GM18858 (cell line): ENCODE measurements at regions not wholly inside any gene's neighbourhood (a gene's known extent, or its start where the extent isn't known, plus 50 kb on each side); places are given as distances from the start of the nearest gene placed in this dataset.

Experiments
- ATAC-seq: cut with Tn5 transposase; IDR thresholded peaks from one replicate; pipeline ENCODE4 v1.9.1; 2021; ENCODE audit not compliant: unreplicated experiment

GRCh38 chr7:84336766-84337165, 142.2 kb upstream of the SEMA3A start:
- ATAC-seq: peak; percentile 18

- ATAC-seq: peak; percentile 99
Measured at GRCh38 chr7:84336303-84336702, 141.7 kb upstream of the SEMA3A start.

- ATAC-seq: no peak
Measured at GRCh38 chr7:84331616-84332015, 137.0 kb upstream of the SEMA3A start.

GRCh38 chr7:84328571-84328970, 134.0 kb upstream of the SEMA3A start:
- no peak for ATAC-seq

- no peak for ATAC-seq
Measured at GRCh38 chr7:84324136-84324630, 129.6 kb upstream of the SEMA3A start.

GRCh38 chr7:84317536-84317935, 122.9 kb upstream of the SEMA3A start:
- no peak for ATAC-seq

GRCh38 chr7:84314263-84314662, 119.7 kb upstream of the SEMA3A start:
- no peak for ATAC-seq

- no peak for ATAC-seq
Measured at GRCh38 chr7:84304407-84304806, 109.8 kb upstream of the SEMA3A start.

- ATAC-seq: no peak
Measured at GRCh38 chr7:84302949-84303348, 108.4 kb upstream of the SEMA3A start.

GRCh38 chr7:84297616-84298015, 103.0 kb upstream of the SEMA3A start:
- ATAC-seq: no peak

GRCh38 chr7:84294847-84295455, 100.4 kb upstream of the SEMA3A start:
- ATAC-seq: no peak

GRCh38 chr7:84294391-84294790, 99.8 kb upstream of the SEMA3A start:
- no peak for ATAC-seq

GRCh38 chr7:84291756-84292155, 97.2 kb upstream of the SEMA3A start:
- ATAC-seq: no peak

GRCh38 chr7:84283798-84284197, 89.2 kb upstream of the SEMA3A start:
- ATAC-seq: no peak

GRCh38 chr7:84281518-84281917, 86.9 kb upstream of the SEMA3A start:
- ATAC-seq: no peak

GRCh38 chr7:84277628-84278224, 83.1 kb upstream of the SEMA3A start:
- no peak for ATAC-seq

- no peak for ATAC-seq
Measured at GRCh38 chr7:84274029-84274638, 79.5 kb upstream of the SEMA3A start.

GRCh38 chr7:84271543-84271942, 77.0 kb upstream of the SEMA3A start:
- no peak for ATAC-seq

- ATAC-seq: no peak
Measured at GRCh38 chr7:84264396-84264795, 69.8 kb upstream of the SEMA3A start.

GRCh38 chr7:84263106-84263505, 68.5 kb upstream of the SEMA3A start:
- ATAC-seq: no peak

GRCh38 chr7:84261509-84261908, 66.9 kb upstream of the SEMA3A start:
- ATAC-seq: no peak

GRCh38 chr7:84258628-84259027, 64.0 kb upstream of the SEMA3A start:
- ATAC-seq: no peak
